RWPE2 (cell line): ENCODE measurements at regions not wholly inside any gene's neighbourhood (a gene's known extent, or its start where the extent isn't known, plus 50 kb on each side); places are given as distances from the start of the nearest gene placed in this dataset.

ENCODE experiments used
- ATAC-seq: fragments of 200-7000 bp; cut with Tn5 transposase; 3 replicates; pipeline ENCODE4 v1.9.1; 2021; ENCODE audit warnings: low read depth
- DNase-seq: peaks from one replicate; pipeline ENCODE4 v3.0.0-alpha.2; 2020; ENCODE audit warnings: low spot score
- H3K27ac ChIP-seq: fragments of 450-650 bp; 2 replicates; pipeline ENCODE4 v1.5.1; 2017; ENCODE audit warnings: mild to moderate bottlenecking; ENCODE audit not compliant: poor library complexity, severe bottlenecking
- H3K27me3 ChIP-seq: fragments of 250-450 bp; sonication (Bioruptor Pico); 2 replicates; pipeline ENCODE4 v1.5.1; 2021; ENCODE audit warnings: mild to moderate bottlenecking, moderate library complexity; ENCODE audit not compliant: insufficient read depth, poor library complexity, severe bottlenecking
- H3K36me3 ChIP-seq: fragments of 250-450 bp; sonication (Bioruptor Pico); 2 replicates; pipeline ENCODE4 v1.5.1; 2020; ENCODE audit warnings: low read depth, mild to moderate bottlenecking, moderate library complexity
- H3K4me1 ChIP-seq: fragments of 250-450 bp; sonication (Bioruptor Pico); 2 replicates; pipeline ENCODE4 v1.5.1; 2021; ENCODE audit warnings: mild to moderate bottlenecking, moderate library complexity; ENCODE audit not compliant: insufficient read depth, poor library complexity, severe bottlenecking
- H3K4me3 ChIP-seq: fragments of 250-450 bp; sonication (Bioruptor Pico); 2 replicates; pipeline ENCODE4 v1.5.1; 2021; ENCODE audit warnings: mild to moderate bottlenecking, moderate library complexity; ENCODE audit not compliant: severe bottlenecking
- H3K9me3 ChIP-seq: fragments of 250-450 bp; sonication (Bioruptor Pico); 2 replicates; pipeline ENCODE4 v1.5.1; 2021; ENCODE audit warnings: mild to moderate bottlenecking, moderate library complexity; ENCODE audit not compliant: severe bottlenecking
- CTCF ChIP-seq: fragments of 450-650 bp; IDR thresholded peaks from one replicate; pipeline ENCODE4 v1.5.1; 2017; ENCODE audit warnings: mild to moderate bottlenecking, moderate library complexity; ENCODE audit not compliant: poor library complexity, severe bottlenecking

GRCh38 chr15:46723308-46723707, 994.0 kb upstream of the SEMA6D start:
- Histone ChIP-seq H3K4me1 (no peaks in the 10 kb centered on the region), H3K36me3 (no peaks in the 10 kb centered on the region), H3K9me3 (no peaks in the 10 kb centered on the region), H3K27ac (no peak overlapping the region), H3K4me3 (no peak overlapping the region), H3K27me3 (no peaks in the 10 kb centered on the region)
- ATAC-seq (no peak), DNase-seq (no peak)
- no peak for TF ChIP-seq CTCF

DNA sequence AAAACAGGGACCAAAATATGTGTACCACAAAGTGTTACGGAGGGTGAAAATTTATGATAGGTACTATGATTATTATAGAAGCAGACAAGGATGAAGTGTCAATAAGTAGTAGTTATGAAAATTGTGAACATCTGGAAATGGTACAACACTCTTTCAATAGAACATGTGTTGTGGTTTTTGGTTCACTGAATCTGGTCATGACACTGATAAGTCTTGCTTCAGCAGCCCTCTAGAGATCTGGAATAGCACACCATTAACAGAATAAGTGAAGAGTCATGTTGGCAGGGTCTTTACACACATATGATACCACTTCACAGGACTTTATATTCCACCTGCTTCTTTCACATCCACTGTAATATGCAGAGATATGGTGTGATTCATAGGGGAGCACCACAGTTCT, 985.2 kb upstream of the SEMA6D start:
- Histone ChIP-seq H3K27ac (no peak overlapping the region), H3K27me3 (peaks cover 4% of the 10 kb centered on the region), H3K4me3 (no peak overlapping the region), H3K9me3 (no peaks in the 10 kb centered on the region), H3K36me3 (no peaks in the 10 kb centered on the region), H3K4me1 (no peaks in the 10 kb centered on the region)
- no peak for ATAC-seq
- TF ChIP-seq CTCF: no peak
- DNase-seq: no peak

DNA sequence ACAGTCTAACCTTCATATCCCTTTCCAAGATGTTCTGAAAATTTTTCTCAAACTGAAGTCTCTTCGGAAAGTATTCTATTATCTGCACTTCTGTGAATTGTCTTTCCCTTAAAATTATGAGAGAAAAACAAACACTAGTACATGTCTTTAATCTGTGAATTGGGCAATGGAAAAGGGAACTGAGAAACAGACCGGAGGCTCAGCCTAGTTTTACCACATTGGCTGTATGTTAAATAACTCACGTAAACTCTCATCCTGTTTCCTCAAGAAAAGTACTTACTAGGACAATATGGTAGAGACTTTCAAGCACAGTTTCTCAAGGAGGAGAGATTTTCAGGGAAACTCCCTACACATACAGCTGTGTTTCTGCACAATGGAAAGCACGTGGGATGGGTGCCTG, 982.2 kb upstream of the SEMA6D start:
- no peak overlapping the region for H3K27ac ChIP-seq
- no peak for ATAC-seq
- H3K4me3 ChIP-seq: no peak overlapping the region
- DNase-seq: no peak
- H3K27me3 ChIP-seq: peaks cover 12% of the 10 kb centered on the region
- H3K4me1 ChIP-seq: no peaks in the 10 kb centered on the region
- no peaks in the 10 kb centered on the region for H3K9me3 ChIP-seq
- H3K36me3 ChIP-seq: no peaks in the 10 kb centered on the region
- no peak for TF ChIP-seq CTCF

DNA sequence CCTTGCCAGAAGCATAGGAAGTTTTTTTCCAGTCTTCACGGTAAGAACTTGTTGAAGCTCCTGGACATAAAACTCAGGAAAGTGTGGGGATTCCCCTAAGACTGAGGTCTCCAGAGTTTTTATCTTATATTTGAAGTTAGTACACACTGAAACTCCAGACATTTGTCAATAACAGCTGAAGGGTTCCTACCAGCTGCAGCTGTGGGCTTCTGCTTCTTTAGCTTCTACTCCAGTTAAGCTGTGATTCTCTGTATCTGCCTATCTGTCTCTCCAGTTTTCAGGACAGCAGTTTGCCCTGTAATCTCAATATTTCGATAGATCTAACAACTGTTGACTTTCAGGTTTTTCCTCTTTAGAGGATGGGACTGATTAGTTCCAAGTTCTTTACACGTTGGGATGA, 966.0 kb upstream of the SEMA6D start:
- no peak overlapping the region for H3K27ac ChIP-seq
- no peak overlapping the region for H3K4me3 ChIP-seq
- H3K27me3 ChIP-seq: no peaks in the 10 kb centered on the region
- peaks cover 4% of the 10 kb centered on the region for H3K9me3 ChIP-seq
- no peaks in the 10 kb centered on the region for H3K36me3 ChIP-seq
- ATAC-seq (no peak), DNase-seq (no peak)
- H3K4me1 ChIP-seq: no peaks in the 10 kb centered on the region
- TF ChIP-seq CTCF: no peak

- no peak overlapping the region for H3K27ac ChIP-seq
- H3K27me3 ChIP-seq: no peaks in the 10 kb centered on the region
- H3K36me3 ChIP-seq: no peaks in the 10 kb centered on the region
- H3K9me3 ChIP-seq: peaks cover 4% of the 10 kb centered on the region
- H3K4me1 ChIP-seq: no peaks in the 10 kb centered on the region
- no peak for TF ChIP-seq CTCF
- H3K4me3 ChIP-seq: no peak overlapping the region
- DNase-seq (no peak), ATAC-seq (no peak)
Observed at GRCh38 chr15:46753946-46754345, 963.4 kb upstream of the SEMA6D start.
